ENCODE measurements at regions not wholly inside any gene's neighbourhood (a gene's known extent, or its start where the extent isn't known, plus 50 kb on each side); places are given as distances from the start of the nearest gene placed in this dataset.

- TF ChIP-seq POLR2AphosphoS5 (IDR thresholded peaks at IDR 0.05) (no peak), CTCF (IDR thresholded peaks at IDR 0.05) (no peak), EP300 (IDR thresholded peaks at IDR 0.05) (no peak)
Measured at GRCh38 chr3:20462723-20463122, 276.7 kb upstream of the SGO1 start.
